ENCODE measurements at regions not wholly inside any gene's neighbourhood (a gene's known extent, or its start where the extent isn't known, plus 50 kb on each side); places are given as distances from the start of the nearest gene placed in this dataset.

DNA sequence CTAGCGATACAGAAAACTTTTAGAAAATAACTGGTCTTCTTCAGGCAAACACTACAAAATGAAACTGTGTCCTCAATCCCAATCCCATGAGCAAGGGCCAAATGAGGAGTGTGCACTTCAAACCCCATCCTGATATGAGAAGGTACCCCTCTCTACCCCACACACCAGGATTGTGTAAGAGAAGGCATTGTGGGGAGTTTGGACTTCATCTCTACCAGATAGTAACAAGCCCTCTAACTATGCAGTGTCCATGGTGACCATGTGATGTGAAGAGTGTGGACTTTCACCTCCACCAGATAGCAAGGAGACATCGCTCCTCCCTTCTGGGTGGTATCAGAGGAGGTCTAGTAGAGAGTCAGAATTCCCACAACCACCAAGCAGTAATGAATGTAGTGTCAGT is 769.3 kb downstream of the MECOM start:
- no peak for TF ChIP-seq CTCF (IDR thresholded peaks at IDR 0.05)
- TF ChIP-seq POLR2A (IDR thresholded peaks at IDR 0.05) = no peak

Data from right lobe of liver (tissue), 4 donors.